Right kidney (tissue), 1 donor: ENCODE measurements at regions not wholly inside any gene's neighbourhood (a gene's known extent, or its start where the extent isn't known, plus 50 kb on each side); places are given as distances from the start of the nearest gene placed in this dataset.

Experiments used
- DNase-seq: peaks from one replicate; pipeline ENCODE4 v3.0.0-alpha.2; 2016

- no peak for DNase-seq
Measured at GRCh38 chr1:8203056-8203455, 114.9 kb upstream of the SLC45A1 start.

- DNase-seq = peak; percentile 67
Measured at GRCh38 chr1:8202182-8202905, 115.6 kb upstream of the SLC45A1 start.

GRCh38 chr1:8201331-8201861 lies 116.5 kb upstream of the SLC45A1 start:
- peak; percentile 27 for DNase-seq

GRCh38 chr1:8200317-8201115 lies 117.4 kb upstream of the SLC45A1 start:
- DNase-seq = no peak

GRCh38 chr1:8198522-8198921 lies 119.4 kb upstream of the SLC45A1 start:
- DNase-seq = no peak

- DNase-seq = no peak
Measured at GRCh38 chr1:8197493-8198282, 120.2 kb upstream of the SLC45A1 start.

- DNase-seq = no peak
Measured at GRCh38 chr1:8194481-8195227, 123.3 kb upstream of the SLC45A1 start.

GRCh38 chr1:8193840-8194406 lies 124.0 kb upstream of the SLC45A1 start:
- DNase-seq = no peak

GRCh38 chr1:8191474-8191873 lies 126.4 kb upstream of the SLC45A1 start:
- no peak for DNase-seq

GRCh38 chr1:8189931-8190483 lies 127.9 kb upstream of the SLC45A1 start:
- no peak for DNase-seq

- no peak for DNase-seq
Measured at GRCh38 chr1:8185400-8185799, 132.5 kb upstream of the SLC45A1 start.

- no peak for DNase-seq
Measured at GRCh38 chr1:8184301-8184700, 133.6 kb upstream of the SLC45A1 start.

- DNase-seq = no peak
Measured at GRCh38 chr1:8182034-8182761, 135.7 kb upstream of the SLC45A1 start.

GRCh38 chr1:8179132-8179793 lies 138.7 kb upstream of the SLC45A1 start:
- no peak for DNase-seq

- DNase-seq = no peak
Measured at GRCh38 chr1:8176279-8176678, 141.6 kb upstream of the SLC45A1 start.

GRCh38 chr1:8174807-8175206 lies 143.1 kb upstream of the SLC45A1 start:
- DNase-seq = no peak

- DNase-seq = no peak
Measured at GRCh38 chr1:8171751-8172464, 145.8 kb upstream of the ERRFI1 start.

GRCh38 chr1:8170059-8170835 lies 144.1 kb upstream of the ERRFI1 start:
- DNase-seq = peak; percentile 61
